Loucy (cell line): ENCODE measurements at regions not wholly inside any gene's neighbourhood (a gene's known extent, or its start where the extent isn't known, plus 50 kb on each side); places are given as distances from the start of the nearest gene placed in this dataset.

Experiments
- H2AFZ ChIP-seq: fragments of 200-600 bp; sonication (generic); 2 replicates; pipeline ENCODE4 v1.6.0; 2016; ENCODE audit warnings: antibody characterized with exemption, mild to moderate bottlenecking, low read length, moderate library complexity
- H3F3A ChIP-seq: fragments of 200-600 bp; 2 replicates; pipeline ENCODE4 v1.6.0; 2016; ENCODE audit warnings: antibody characterized with exemption, low read depth, mild to moderate bottlenecking
- H3K27me3 ChIP-seq: fragments of 200-600 bp; sonication (generic); 2 replicates; pipeline ENCODE4 v1.6.1; 2014; ENCODE audit warnings: low read length, mild to moderate bottlenecking; ENCODE audit not compliant: insufficient read depth, poor library complexity, severe bottlenecking
- H3K36me3 ChIP-seq: fragments of 200-600 bp; sonication (generic); 2 replicates; pipeline ENCODE4 v1.6.1; 2016; ENCODE audit warnings: low read length; ENCODE audit not compliant: insufficient read depth
- H3K4me1 ChIP-seq: fragments of 200-600 bp; sonication (generic); 2 replicates; pipeline ENCODE4 v1.5.1; 2014; ENCODE audit warnings: low read length, mild to moderate bottlenecking; ENCODE audit not compliant: insufficient read depth, poor library complexity, severe bottlenecking
- H3K4me2 ChIP-seq: fragments of 200-600 bp; sonication (generic); 2 replicates; pipeline ENCODE4 v1.6.0; 2014; ENCODE audit warnings: antibody characterized with exemption, low read length, low read depth, mild to moderate bottlenecking; ENCODE audit not compliant: poor library complexity, severe bottlenecking
- H3K4me3 ChIP-seq: fragments of 200-600 bp; sonication (generic); 2 replicates; pipeline ENCODE4 v1.5.1; 2014; ENCODE audit warnings: low read length, mild to moderate bottlenecking, mixed read lengths; ENCODE audit not compliant: poor library complexity, severe bottlenecking
- H3K79me2 ChIP-seq: fragments of 200-600 bp; sonication (generic); 2 replicates; pipeline ENCODE4 v1.6.1; 2014; ENCODE audit warnings: low read length; ENCODE audit not compliant: insufficient read depth
- H3K9ac ChIP-seq: fragments of 200-600 bp; sonication (generic); 2 replicates; pipeline ENCODE4 v1.6.0; 2014; ENCODE audit warnings: mild to moderate bottlenecking, low read depth, low read length, moderate library complexity; ENCODE audit not compliant: poor library complexity, severe bottlenecking
- H3K9me2 ChIP-seq: fragments of 200-600 bp; sonication (generic); replicated peaks from 2 replicates; pipeline ENCODE4 v1.6.1; 2016; ENCODE audit warnings: low read depth, low read length, mixed read lengths
- H3K9me3 ChIP-seq: fragments of 200-600 bp; sonication (generic); 2 replicates; pipeline ENCODE4 v1.6.1; 2014; ENCODE audit warnings: mild to moderate bottlenecking, antibody characterized with exemption, low read length, low read depth; ENCODE audit not compliant: insufficient read depth
- H4K20me1 ChIP-seq: fragments of 200-600 bp; sonication (generic); 2 replicates; pipeline ENCODE4 v1.6.0; 2014; ENCODE audit warnings: antibody characterized with exemption, low read length, mild to moderate bottlenecking; ENCODE audit not compliant: insufficient read depth, poor library complexity, severe bottlenecking
- EZH2phosphoT487 ChIP-seq: fragments of 200-600 bp; IDR thresholded peaks from 2 replicates; pipeline ENCODE4 v1.6.1; 2018; ENCODE audit warnings: antibody characterized with exemption, mild to moderate bottlenecking, moderate library complexity, borderline replicate concordance
- TF ChIP-seq, protein P1 (sequence below): fragments of 200-600 bp; sonication (generic); conservative IDR thresholded peaks from 2 replicates; pipeline ENCODE4 v1.5.1; 2014; ENCODE audit warnings: mild to moderate bottlenecking, antibody characterized with exemption, low read length

DNA sequence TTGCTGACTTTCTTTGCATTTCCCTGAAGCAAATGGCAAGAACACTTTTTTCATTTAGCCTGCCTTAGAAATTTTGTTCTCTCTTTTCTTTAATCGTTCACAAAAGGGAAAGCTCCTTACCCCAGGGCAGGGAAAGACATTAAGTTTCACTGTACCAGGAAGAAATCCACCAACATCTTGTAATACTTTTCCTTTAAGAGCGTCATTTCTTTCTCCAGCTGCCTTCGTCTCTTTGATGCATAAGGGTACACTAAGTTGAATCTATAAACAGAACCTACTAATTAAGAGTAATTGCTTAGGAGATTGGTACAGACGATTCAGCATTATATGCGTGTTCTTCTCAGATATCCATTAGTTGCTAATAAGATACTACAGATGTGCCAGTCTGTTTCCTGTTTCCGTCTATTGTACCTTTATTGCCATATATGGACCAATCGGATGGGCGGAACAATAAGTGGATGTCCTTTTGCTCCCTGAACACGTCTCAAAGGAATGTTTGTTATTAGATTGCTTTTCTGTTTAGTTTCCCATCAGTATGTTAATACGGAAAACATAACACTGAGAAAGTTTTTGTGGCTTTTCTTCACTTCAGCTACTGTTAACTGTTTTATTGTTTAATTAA is 276.7 kb upstream of the RARB start:
- no peaks in the 10 kb centered on the region for H3K79me2 ChIP-seq
- H3K9me2 ChIP-seq: no peaks in the 10 kb centered on the region
- H3K4me3 ChIP-seq: no peak overlapping the region
- no peaks in the 10 kb centered on the region for H4K20me1 ChIP-seq
- no peak overlapping the region for H2AFZ ChIP-seq
- H3F3A ChIP-seq: no peaks in the 10 kb centered on the region
- no peaks in the 10 kb centered on the region for H3K27me3 ChIP-seq
- no peaks in the 10 kb centered on the region for H3K4me1 ChIP-seq
- TF ChIP-seq EZH2phosphoT487: no peak
- TF ChIP-seq, protein P1, sequence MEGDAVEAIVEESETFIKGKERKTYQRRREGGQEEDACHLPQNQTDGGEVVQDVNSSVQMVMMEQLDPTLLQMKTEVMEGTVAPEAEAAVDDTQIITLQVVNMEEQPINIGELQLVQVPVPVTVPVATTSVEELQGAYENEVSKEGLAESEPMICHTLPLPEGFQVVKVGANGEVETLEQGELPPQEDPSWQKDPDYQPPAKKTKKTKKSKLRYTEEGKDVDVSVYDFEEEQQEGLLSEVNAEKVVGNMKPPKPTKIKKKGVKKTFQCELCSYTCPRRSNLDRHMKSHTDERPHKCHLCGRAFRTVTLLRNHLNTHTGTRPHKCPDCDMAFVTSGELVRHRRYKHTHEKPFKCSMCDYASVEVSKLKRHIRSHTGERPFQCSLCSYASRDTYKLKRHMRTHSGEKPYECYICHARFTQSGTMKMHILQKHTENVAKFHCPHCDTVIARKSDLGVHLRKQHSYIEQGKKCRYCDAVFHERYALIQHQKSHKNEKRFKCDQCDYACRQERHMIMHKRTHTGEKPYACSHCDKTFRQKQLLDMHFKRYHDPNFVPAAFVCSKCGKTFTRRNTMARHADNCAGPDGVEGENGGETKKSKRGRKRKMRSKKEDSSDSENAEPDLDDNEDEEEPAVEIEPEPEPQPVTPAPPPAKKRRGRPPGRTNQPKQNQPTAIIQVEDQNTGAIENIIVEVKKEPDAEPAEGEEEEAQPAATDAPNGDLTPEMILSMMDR: no peak
- H3K9ac ChIP-seq: no peak overlapping the region
- H3K4me2 ChIP-seq: no peak overlapping the region
- no peaks in the 10 kb centered on the region for H3K9me3 ChIP-seq
- no peaks in the 10 kb centered on the region for H3K36me3 ChIP-seq

DNA sequence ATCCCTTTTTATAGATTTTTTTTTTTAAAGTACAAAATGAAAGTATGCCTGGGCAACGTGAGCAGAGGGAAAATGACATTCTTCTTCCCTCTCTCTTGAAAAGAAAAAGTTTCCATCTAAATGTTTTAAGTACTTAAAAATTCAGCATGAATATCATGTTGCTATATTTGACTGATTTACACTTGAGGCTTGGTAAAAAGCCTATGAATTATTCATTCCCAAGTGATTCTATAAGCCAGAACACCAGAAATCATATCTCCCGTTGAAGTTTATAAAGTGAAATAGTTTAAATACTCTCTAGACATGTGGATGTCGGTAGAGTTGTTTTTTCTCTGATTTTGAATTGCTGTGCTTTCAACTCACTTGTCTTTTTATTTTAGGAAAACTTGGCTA is 276.2 kb upstream of the RARB start:
- TF ChIP-seq, protein P1: no peak
- no peak for TF ChIP-seq EZH2phosphoT487
- Histone ChIP-seq H3K79me2 (no peaks in the 10 kb centered on the region), H3K4me1 (no peaks in the 10 kb centered on the region), H3K4me2 (no peak overlapping the region), H3K36me3 (no peaks in the 10 kb centered on the region), H3K9me3 (no peaks in the 10 kb centered on the region), H3K9ac (no peak overlapping the region), H3K4me3 (no peak overlapping the region), H4K20me1 (no peaks in the 10 kb centered on the region), H2AFZ (no peak overlapping the region), H3F3A (no peaks in the 10 kb centered on the region), H3K9me2 (no peaks in the 10 kb centered on the region), H3K27me3 (no peaks in the 10 kb centered on the region)

DNA sequence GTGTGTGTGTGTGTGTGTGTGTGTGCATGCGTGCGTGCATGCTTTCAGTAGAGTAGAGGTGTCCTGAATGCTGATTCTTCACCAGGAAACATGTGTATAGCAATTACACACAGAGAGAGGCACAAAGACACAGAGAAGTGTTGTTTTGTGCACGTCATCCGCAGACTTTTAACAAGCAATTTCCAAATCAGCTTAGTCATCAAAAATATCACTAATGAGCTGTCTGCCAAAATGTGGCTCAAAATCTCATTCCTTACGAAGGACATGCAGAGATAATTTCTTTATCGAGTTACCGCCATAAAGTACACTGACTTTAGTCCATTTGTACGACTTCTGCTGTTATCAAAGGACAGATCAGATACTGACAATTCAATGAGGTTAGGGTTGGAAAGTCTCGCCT is 274.9 kb upstream of the RARB start:
- Histone ChIP-seq H3K9ac (no peak overlapping the region), H3F3A (no peaks in the 10 kb centered on the region), H3K4me1 (no peaks in the 10 kb centered on the region), H4K20me1 (no peaks in the 10 kb centered on the region), H2AFZ (no peak overlapping the region), H3K36me3 (no peaks in the 10 kb centered on the region), H3K9me3 (no peaks in the 10 kb centered on the region), H3K79me2 (no peaks in the 10 kb centered on the region), H3K4me3 (no peak overlapping the region), H3K4me2 (no peak overlapping the region), H3K27me3 (no peaks in the 10 kb centered on the region), H3K9me2 (no peaks in the 10 kb centered on the region)
- no peak for TF ChIP-seq EZH2phosphoT487
- TF ChIP-seq, protein P1: no peak
